Stimulated activated CD4-positive, alpha-beta T cell treated with anti-CD3 and anti-CD28 coated beads, Interleukin-15, amount 100 ng/mL, for 1 hour (primary cell): ENCODE measurements at regions not wholly inside any gene's neighbourhood (a gene's known extent, or its start where the extent isn't known, plus 50 kb on each side); places are given as distances from the start of the nearest gene placed in this dataset.
"Not testable (repeated sequence)": the region's sequence is repeated elsewhere in the genome, so short reads cannot be mapped to it uniquely, and the experiment has no call there.

ENCODE experiments used
- DNase-seq, 2 donors: peaks; one replicate each; pipeline ENCODE4 v3.0.0-alpha.2; 2020; ENCODE audit warnings: low read depth in 1 of 2, low spot score in 1 of 2

GRCh38 chr14:105772710-105773250 is 246.4 kb downstream of the TMEM121 start:
- DNase-seq, result not testable (repeated sequence)

DNA sequence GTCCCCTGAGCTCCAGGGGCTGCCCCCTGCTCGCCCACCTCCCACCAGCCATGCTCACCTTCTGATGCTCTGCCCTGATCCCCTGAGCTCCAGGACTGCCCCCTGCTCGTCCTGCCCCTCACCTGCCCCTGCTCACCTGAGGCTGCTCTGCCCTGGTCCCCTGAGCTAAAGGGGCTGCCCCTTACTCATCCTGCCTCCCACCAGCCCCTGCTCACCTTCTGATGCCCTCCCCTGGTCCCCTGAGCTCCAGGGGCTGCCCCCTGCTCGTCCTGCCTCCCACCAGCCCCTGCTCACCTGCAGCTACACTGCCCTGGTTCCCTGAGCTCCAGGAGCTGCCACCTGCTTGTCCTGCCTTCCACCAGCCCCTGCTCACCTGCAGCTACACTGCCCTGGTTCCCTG is 247.2 kb downstream of the TMEM121 start:
- no peak for DNase-seq

- DNase-seq, result no peak
Measured at GRCh38 chr14:105774001-105774400, 247.6 kb downstream of the TMEM121 start.

DNA sequence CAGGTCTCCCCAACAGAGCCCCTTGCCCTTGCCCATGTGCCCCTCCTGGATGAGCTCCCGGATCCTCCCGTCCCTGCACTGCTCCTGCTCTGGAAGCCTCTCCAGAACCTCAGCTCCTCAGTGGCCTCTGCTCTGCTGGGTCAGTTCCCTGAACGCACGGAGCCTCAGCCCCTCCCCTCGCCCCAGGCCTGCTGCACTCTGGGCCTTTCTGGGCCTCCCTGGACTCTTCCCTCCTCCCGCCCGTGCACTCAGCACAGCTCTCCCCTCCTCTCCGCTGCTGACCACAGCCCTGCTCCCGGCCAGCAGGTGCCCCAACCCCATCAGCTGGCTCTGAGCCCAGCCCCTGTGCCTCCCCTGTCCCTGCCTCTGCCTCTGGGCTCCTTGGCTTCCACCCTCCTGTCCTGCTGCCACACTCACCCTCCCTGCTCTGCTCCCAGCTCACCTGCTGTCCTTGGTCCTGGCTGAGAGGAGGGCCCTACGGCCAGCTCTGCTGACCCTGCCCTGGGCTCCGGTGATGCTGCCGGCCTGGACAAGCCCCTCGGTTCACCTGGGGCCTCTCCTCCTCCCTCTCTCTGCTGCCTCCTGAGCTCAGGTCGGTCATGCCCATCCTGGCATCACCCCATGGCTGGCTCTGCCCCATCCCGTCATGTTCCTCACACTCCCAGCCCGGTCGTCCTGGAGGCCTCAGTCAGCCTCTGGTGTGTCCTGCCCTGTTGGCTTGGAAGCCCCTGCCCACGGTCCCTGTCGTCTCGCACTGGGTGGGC is 248.4 kb downstream of the TMEM121 start:
- DNase-seq, result not testable (repeated sequence)

GRCh38 chr14:105775349-105775923 is 249.1 kb downstream of the TMEM121 start:
- not testable (repeated sequence) for DNase-seq

DNA sequence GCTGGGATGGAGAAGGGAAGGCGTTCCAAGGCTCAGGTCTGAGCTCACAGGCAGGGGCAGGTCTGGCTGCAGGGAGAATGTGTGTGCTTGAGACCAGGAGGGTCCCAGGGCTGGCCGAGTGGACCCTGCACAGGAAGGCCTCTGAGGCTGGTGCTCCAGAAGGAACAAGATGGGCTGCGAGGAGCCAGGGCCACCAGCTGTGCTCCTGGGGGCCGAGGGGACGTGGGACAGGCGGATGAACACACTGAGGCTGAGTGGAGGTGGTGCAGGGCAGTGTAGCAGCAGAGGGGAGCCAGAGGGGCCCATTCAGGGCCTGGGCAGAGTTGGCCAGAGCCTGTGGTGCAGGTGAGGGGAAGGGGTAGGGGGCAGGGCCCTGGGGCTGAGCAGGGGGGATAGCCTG is 249.7 kb downstream of the TMEM121 start:
- DNase-seq, result not testable (repeated sequence)

- no peak for DNase-seq
Measured at GRCh38 chr14:105776924-105777323, 250.5 kb downstream of the TMEM121 start.

GRCh38 chr14:105783707-105784106 is 257.3 kb downstream of the TMEM121 start:
- DNase-seq, result no peak

DNA sequence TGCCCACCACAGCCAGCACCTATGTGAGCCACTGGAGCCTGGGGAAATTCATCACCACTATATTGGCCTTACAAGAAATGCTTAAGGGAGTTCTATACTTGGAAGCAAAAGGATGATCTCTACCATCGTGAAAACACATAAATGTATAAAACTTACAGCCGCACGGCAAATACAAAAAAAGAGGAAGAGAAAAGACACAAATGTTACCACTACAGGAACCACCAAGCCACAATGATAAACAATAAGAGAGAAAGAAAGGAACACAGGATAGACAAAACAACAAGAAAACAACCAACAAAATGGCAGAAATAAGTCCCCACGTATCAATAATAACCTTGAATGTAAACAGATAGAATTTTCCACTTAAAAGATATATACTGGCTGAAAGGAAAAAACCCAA is 267.5 kb downstream of the TMEM121 start:
- DNase-seq, result no peak

- DNase-seq, result no peak
Measured at GRCh38 chr14:105797546-105797945, 271.2 kb downstream of the TMEM121 start.

- no peak for DNase-seq
Measured at GRCh38 chr14:105805701-105806100, 279.3 kb downstream of the TMEM121 start.

DNA sequence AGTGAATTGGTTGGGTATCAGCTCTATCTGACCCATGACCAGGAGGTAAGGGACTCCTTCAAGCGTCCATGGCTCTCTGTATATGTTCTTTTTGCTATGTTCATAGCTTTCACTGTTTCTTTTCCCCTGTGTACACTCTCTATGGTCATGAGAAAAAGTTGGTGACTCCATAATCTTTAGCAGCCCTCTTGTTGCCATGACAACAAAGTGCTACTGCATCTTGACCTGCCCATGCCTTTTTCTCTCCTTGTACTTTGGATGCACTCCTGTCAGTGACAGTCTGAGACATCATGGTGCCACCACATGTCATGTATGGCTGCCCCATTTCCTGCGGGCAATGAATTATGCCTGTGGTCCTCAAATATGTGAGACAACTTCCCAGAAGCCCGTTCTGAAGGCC is 280.2 kb downstream of the TMEM121 start:
- DNase-seq, result no peak

DNA sequence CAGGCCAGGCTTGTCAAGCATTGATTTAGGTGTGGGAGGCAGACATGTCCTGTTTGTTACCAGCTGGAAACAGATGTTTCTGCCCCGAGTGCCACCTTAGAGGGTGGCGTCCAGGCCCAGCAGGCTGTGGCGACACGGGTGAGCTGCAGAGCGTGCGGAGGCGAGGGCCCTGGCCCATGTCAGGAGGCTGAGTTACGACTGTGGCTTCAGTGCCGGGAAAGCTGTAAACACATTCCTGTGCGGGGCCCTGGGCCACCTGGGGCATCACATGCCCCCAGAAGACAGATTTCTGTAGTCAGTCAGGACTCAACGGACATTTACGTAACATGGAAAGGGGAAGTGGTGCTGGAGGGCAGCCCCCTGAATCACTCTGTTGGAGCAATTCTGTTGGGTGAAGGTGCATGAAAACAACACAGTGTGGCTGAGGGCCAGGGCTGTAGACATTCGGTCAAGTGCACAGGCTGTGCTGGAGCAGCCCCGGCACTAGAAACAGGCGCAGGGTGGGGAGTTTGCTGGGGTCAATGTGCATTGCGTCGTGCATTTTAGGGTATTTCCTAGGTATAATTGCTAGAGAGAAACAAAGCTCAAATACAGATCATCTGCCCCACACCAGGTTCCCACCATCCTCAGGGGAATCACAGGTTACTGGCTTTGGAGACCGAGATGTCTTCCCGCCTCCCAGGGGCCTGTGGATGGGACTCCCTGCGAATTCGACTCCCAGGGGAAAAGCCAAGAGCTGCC is 291.8 kb downstream of the TMEM121 start:
- DNase-seq, result no peak

GRCh38 chr14:105818712-105819005 is 292.3 kb downstream of the TMEM121 start:
- DNase-seq, result no peak

DNA sequence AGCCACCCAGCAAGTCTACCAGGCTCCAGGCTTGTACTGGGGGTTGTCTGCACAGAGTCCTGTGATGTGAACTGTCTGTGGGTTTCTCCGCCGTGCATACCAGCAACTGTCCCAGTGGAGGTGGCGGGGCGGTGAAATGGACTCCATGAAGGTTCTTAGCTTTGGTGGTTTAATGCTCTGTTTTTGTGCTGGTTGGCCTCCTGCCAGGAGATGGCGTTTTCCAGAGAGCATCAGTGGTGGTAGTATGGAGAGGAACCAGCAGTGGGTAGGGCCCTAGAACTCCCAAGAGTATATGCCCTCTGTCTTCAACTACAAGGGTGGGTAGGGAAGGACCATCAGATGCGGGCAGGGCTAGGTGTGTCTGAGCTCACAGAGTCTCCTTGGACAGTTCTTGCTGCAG is 303.8 kb downstream of the TMEM121 start:
- no peak for DNase-seq

GRCh38 chr14:105836160-105836559 is 309.8 kb downstream of the TMEM121 start:
- no peak for DNase-seq

- no peak for DNase-seq
Measured at GRCh38 chr14:105836730-105837129, 310.3 kb downstream of the TMEM121 start.

- no peak for DNase-seq
Measured at GRCh38 chr14:105837349-105838063, 311.1 kb downstream of the TMEM121 start.

DNA sequence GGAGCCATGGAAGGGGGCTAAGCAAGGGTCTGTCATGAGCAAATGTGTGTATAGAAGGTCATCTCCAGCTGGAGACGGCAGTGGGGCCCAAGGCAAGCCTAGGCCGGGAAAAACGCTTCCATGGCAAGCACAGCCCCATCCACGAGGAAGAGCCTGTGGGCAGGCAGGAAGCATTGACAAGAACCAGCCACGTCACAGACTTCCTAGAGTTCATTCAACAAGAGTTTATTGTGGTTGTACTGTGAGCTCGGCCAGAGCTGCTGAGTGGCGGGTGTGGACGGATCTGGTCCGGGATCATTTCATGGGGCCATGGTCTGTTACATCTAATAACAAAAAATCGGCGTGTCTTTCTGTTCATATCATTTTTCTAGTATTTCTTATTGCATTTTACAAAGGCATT is 311.7 kb downstream of the TMEM121 start:
- DNase-seq, result no peak

DNA sequence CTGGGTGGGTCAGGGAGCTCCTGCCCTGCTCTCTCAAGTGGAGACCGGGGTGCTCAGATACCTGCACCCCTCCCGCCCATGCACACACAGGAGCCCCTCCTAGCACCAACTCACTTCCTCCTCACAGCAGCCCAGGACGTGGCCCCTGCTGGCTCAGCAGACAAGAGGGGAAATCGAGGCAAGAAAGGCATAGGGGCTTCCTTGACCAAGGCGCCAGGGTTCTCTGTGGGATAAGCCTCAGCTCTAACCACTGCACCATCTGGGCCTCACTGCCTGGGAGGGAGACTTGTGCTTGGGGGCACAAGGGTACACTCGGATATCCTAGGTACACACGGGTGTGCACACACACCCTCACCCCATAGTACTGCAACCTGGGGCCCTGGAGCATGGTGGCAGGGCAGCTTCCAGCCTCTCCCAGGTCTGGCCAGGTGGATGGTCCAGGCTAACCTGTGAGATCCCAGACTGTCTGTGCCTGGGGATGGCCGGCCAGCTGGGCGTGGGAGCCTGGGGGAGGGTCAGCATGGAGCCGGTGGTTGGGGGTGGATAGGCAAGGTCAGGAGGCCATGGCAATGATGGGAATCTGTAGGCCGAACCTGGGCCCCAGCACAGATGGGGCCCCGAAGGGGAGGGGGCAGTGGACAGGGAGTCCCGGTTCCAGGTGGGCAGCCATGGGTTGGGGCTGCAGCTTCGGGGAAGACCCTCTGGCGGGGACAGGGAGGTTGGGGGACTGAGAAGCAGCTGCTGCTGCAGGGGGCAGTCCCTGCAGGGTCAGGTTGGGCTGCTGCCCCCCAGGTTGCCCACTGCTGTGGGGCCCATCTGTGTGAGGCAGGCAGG is 312.4 kb downstream of the TMEM121 start:
- DNase-seq, result no peak
